GM19397 (cell line): ENCODE measurements at regions not wholly inside any gene's neighbourhood (a gene's known extent, or its start where the extent isn't known, plus 50 kb on each side); places are given as distances from the start of the nearest gene placed in this dataset.

Experiments
- ATAC-seq: cut with Tn5 transposase; IDR thresholded peaks from one replicate; pipeline ENCODE4 v1.9.1; 2021; ENCODE audit warnings: mild to moderate bottlenecking, moderate library complexity; ENCODE audit not compliant: unreplicated experiment

GRCh38 chr3:31135546-31135945, 241.1 kb upstream of the GADL1 start:
- ATAC-seq: no peak

GRCh38 chr3:31137718-31138465, 243.4 kb upstream of the GADL1 start:
- no peak for ATAC-seq

GRCh38 chr3:31140470-31140869, 246.0 kb upstream of the GADL1 start:
- no peak for ATAC-seq

GRCh38 chr3:31142139-31142538, 247.7 kb upstream of the GADL1 start:
- no peak for ATAC-seq

GRCh38 chr3:31142543-31142942, 248.1 kb upstream of the GADL1 start:
- no peak for ATAC-seq

- ATAC-seq: no peak
These were observed 250.6 kb upstream of the GADL1 start for GRCh38 chr3:31145062-31145461.

- no peak for ATAC-seq
These were observed 253.1 kb upstream of the GADL1 start for GRCh38 chr3:31147550-31147949.

GRCh38 chr3:31157047-31157694, 262.7 kb upstream of the GADL1 start:
- ATAC-seq: no peak

- ATAC-seq: no peak
These were observed 263.6 kb upstream of the GADL1 start for GRCh38 chr3:31157893-31158620.

GRCh38 chr3:31159331-31160039, 265.0 kb upstream of the GADL1 start:
- ATAC-seq: no peak

GRCh38 chr3:31161889-31162288, 267.4 kb upstream of the GADL1 start:
- ATAC-seq: no peak

GRCh38 chr3:31164381-31164780, 269.9 kb upstream of the GADL1 start:
- ATAC-seq: no peak

GRCh38 chr3:31165399-31165860, 271.0 kb upstream of the GADL1 start:
- no peak for ATAC-seq

- ATAC-seq: no peak
These were observed 271.9 kb upstream of the GADL1 start for GRCh38 chr3:31166249-31166885.

- no peak for ATAC-seq
These were observed 273.2 kb upstream of the GADL1 start for GRCh38 chr3:31167666-31168065.

GRCh38 chr3:31170932-31171670, 276.6 kb upstream of the GADL1 start:
- ATAC-seq: no peak

- ATAC-seq: no peak
These were observed 277.9 kb upstream of the GADL1 start for GRCh38 chr3:31172336-31172735.

GRCh38 chr3:31173118-31173718, 278.8 kb upstream of the GADL1 start:
- ATAC-seq: no peak

GRCh38 chr3:31174079-31174478, 279.6 kb upstream of the GADL1 start:
- ATAC-seq: no peak

GRCh38 chr3:31176045-31176444, 281.6 kb upstream of the GADL1 start:
- ATAC-seq: no peak
